ENCODE measurements at regions not wholly inside any gene's neighbourhood (a gene's known extent, or its start where the extent isn't known, plus 50 kb on each side); places are given as distances from the start of the nearest gene placed in this dataset.

DNA sequence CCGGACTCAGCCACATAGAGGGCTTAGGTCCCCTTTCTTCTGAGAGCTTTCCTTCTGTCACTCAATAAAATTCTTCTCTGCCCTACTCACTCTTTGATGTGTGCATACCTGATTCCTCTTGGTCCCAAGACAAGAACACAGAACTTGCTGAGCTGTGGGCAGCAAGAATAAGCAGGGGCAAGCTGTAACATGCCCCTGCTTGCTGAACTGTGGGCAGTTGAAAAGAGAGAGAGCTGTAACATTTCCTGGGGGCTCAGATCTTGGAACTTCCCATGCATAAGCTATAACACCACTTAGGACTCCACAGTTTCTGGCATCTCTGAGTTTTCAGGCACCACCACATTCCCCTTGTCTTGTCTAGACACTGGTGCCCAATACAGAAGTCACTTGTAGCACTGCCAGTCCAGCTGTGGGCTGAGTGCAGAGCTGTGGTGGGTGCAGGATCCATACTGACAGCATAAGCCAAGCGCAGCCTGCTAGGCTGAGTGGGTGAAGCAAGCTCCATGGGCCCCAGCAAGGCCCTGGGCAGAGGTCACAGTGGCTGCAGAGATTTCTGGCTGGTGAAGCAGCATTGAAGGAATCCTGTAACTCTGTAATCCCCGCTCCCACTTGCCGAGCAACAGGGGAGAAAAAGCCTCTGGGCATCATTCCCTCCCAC is 241.2 kb downstream of the PCDH10 start:
- H2AK5ac ChIP-seq (ENCODE audit: low read depth, low read length) = no peak overlapping the region
- H3K14ac ChIP-seq (replicated peaks; ENCODE audit: low read depth, low read length) = no peak overlapping the region
- no peak overlapping the region for H3K27ac ChIP-seq (ENCODE audit: insufficient read depth, low read length)
- H3K23ac ChIP-seq (ENCODE audit: low read depth, low read length) = no peak overlapping the region
- H2BK5ac ChIP-seq (ENCODE audit: low read depth, low read length, poor library complexity, severe bottlenecking) = no peak overlapping the region
- H3K4me1 ChIP-seq (ENCODE audit: control insufficient read depth, insufficient read depth, low read length) = no peaks in the 10 kb centered on the region
- peaks cover 7% of the 10 kb centered on the region for H3K9me3 ChIP-seq (ENCODE audit: control insufficient read depth, insufficient read depth, low read length)
- in situ Hi-C loops (cut with MboI; ENCODE audit: low sequenced_read_pairs) = no loop called here
- dilution Hi-C loops (cut with HindIII; ENCODE audit: low sequenced_read_pairs, unreplicated experiment) = no loop called here
- no peak overlapping the region for H2AK9ac ChIP-seq (replicated peaks; ENCODE audit: low read depth, low read length, poor library complexity)
- H3K4ac ChIP-seq (ENCODE audit: low read depth, low read length) = no peak overlapping the region
- H4K5ac ChIP-seq (ENCODE audit: low read depth, low read length) = no peak overlapping the region
- no peak overlapping the region for H4K8ac ChIP-seq (ENCODE audit: low read depth in 2 of 2, low read length in 2 of 2)
- no CpG with 5 or more reads among the region's 4 CpGs for WGBS, 2 experiments (ENCODE audit: extremely low coverage in 2 of 2, insufficient read length in 1 of 2)
- H3K56ac ChIP-seq (ENCODE audit: extremely low read depth, insufficient read depth, low read length) = no peak overlapping the region
- BruUV-seq (replicated peaks) = no TSS peak
- H4K91ac ChIP-seq (ENCODE audit: insufficient read depth, low read depth, low read length) = no peak overlapping the region
- no peak overlapping the region for H2BK15ac ChIP-seq (ENCODE audit: low read depth, low read length)
- POLR2A ChIA-PET (ENCODE audit: unreplicated experiment) = no interaction called here
- DNase-seq (no peak), ATAC-seq (ENCODE audit: low read depth) (no peak)
- CTCF ChIA-PET = no interaction called here
- intact Hi-C loops (cut with micrococcal nuclease) = no loop called here
- H2AFZ ChIP-seq (replicated peaks; ENCODE audit: low read length, poor library complexity) = no peak overlapping the region
- no peaks in the 10 kb centered on the region for H3K9me1 ChIP-seq (ENCODE audit: insufficient read depth, low read length)
- H3K4me3 ChIP-seq (ENCODE audit: insufficient read depth, low read depth, low read length) = no peak overlapping the region
- H2BK120ac ChIP-seq (ENCODE audit: low read depth, low read length) = no peak overlapping the region
- H3K9ac ChIP-seq (ENCODE audit: low read depth, low read length) = no peak overlapping the region
- no peaks in the 10 kb centered on the region for H4K20me1 ChIP-seq (ENCODE audit: insufficient read depth, low read length)
- H3K36me3 ChIP-seq (ENCODE audit: control insufficient read depth, insufficient read depth, low read length) = no peaks in the 10 kb centered on the region
- no peak overlapping the region for H2BK20ac ChIP-seq (ENCODE audit: low read depth, low read length)
- no peak overlapping the region for H3K18ac ChIP-seq (ENCODE audit: low read depth, low read length)
- H3K4me2 ChIP-seq (ENCODE audit: low read depth, low read length) = no peak overlapping the region
- H3K27me3 ChIP-seq (ENCODE audit: control insufficient read depth, insufficient read depth, low read length) = no peaks in the 10 kb centered on the region
- H3K79me1 ChIP-seq (ENCODE audit: low read depth in 1 of 2, low read length in 2 of 2) = no peaks in the 10 kb centered on the region
- TF ChIP-seq, protein P1, sequence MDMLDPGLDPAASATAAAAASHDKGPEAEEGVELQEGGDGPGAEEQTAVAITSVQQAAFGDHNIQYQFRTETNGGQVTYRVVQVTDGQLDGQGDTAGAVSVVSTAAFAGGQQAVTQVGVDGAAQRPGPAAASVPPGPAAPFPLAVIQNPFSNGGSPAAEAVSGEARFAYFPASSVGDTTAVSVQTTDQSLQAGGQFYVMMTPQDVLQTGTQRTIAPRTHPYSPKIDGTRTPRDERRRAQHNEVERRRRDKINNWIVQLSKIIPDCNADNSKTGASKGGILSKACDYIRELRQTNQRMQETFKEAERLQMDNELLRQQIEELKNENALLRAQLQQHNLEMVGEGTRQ (IDR thresholded peaks at IDR 0.05; ENCODE audit: low read depth, low read length) = no peak
- no peak for TF ChIP-seq NFE2L2 (IDR thresholded peaks at IDR 0.05; ENCODE audit: low read depth, low read length)
- no peak for TF ChIP-seq SMC3 (IDR thresholded peaks at IDR 0.05; ENCODE audit: low read depth, low read length)
- TF ChIP-seq, protein P2, sequence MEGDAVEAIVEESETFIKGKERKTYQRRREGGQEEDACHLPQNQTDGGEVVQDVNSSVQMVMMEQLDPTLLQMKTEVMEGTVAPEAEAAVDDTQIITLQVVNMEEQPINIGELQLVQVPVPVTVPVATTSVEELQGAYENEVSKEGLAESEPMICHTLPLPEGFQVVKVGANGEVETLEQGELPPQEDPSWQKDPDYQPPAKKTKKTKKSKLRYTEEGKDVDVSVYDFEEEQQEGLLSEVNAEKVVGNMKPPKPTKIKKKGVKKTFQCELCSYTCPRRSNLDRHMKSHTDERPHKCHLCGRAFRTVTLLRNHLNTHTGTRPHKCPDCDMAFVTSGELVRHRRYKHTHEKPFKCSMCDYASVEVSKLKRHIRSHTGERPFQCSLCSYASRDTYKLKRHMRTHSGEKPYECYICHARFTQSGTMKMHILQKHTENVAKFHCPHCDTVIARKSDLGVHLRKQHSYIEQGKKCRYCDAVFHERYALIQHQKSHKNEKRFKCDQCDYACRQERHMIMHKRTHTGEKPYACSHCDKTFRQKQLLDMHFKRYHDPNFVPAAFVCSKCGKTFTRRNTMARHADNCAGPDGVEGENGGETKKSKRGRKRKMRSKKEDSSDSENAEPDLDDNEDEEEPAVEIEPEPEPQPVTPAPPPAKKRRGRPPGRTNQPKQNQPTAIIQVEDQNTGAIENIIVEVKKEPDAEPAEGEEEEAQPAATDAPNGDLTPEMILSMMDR (conservative IDR thresholded peaks at IDR 0.05; ENCODE audit: low read depth, low read length) = no peak
- no peak for TF ChIP-seq CEBPB (IDR thresholded peaks at IDR 0.05; ENCODE audit: low read depth, low read length)
- no peak for TF ChIP-seq MXI1 (IDR thresholded peaks at IDR 0.05; ENCODE audit: borderline replicate concordance, low read depth, low read length)
- no peak for TF ChIP-seq RFX5 (IDR thresholded peaks at IDR 0.05; ENCODE audit: low read depth, low read length)

Measured in IMR-90 (cell line).